Fibroblast of upper back skin (primary cell): ENCODE measurements at regions not wholly inside any gene's neighbourhood (a gene's known extent, or its start where the extent isn't known, plus 50 kb on each side); places are given as distances from the start of the nearest gene placed in this dataset.

ENCODE experiments used
- DNase-seq: peaks from one replicate; pipeline ENCODE4 v3.0.0-alpha.2; 2013

DNA sequence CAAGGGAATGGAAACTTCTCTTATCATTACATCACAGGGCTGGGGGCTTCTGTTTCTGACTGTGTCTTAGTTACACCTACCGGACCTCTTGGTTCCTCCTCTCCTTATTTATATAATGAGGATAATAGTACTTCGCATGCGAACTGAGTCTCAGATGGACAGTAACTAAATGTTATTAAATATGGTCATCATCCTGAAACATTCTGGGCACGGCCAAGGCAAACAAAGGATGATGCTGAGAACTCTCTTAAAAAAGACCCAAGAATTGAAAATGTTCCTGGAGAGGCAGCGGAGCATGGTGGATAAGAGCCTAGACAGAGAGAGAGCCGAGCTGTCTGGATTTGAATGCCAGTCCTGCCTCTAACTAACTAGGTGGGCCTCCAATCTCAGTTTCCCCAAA is 119.8 kb upstream of the SASH1 start:
- DNase-seq: no peak

DNA sequence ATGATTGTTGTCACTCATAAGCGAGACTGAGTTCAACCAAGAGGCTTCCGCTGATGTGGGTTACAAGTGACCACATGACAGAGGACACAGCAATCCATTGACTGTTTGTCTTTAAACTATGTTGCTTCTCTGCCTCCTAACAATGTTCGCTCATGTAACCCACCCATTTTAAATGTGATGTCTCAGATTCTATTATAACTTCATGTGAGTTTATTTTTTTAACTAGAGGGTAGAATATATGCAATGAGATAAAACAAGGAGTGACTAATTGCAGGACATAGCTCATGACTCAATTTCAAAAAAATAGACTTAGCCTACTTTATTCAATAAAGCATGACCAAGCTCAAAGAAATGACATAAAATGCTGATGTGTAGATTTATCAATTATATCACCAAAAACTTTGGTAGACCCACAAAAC is 119.2 kb upstream of the SASH1 start:
- peak; percentile 51 for DNase-seq

DNA sequence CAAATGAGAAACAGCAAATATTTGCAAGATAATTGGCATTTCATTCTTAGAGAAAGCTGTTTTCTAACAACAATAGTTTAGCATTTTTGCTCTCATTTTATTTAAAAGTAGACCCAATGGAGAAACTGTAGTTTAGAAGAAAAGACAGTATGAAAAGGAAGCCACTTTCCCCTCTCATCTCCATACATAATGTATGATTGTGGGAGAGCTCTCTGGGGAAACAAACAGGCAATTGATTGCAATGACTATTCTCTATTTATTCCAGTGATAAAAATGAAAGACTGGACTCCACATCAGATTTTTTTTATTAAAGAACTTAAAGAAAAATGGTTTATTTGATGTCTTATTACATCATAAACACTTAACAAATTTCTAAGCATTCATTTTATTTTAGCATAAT is 116.8 kb upstream of the SASH1 start:
- no peak for DNase-seq

DNA sequence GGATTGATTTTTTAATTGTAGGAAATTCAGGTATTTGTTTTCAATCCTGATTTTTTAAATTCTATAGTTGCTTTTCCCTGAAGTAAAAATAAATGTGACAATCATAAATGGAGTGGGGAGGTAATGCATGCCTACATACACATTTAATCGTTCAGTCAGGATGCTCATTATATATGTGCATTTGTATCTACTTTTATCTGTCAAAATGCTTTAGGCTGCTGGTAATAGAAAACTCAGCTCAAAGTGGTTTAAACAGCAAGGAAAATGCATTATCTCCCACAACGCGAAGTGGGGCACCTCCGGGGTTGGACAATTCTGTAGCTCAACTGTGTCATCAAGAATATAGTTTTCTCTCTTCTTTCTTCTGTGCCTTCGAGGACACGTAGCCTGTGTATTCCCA is 116.4 kb upstream of the SASH1 start:
- DNase-seq: no peak

DNA sequence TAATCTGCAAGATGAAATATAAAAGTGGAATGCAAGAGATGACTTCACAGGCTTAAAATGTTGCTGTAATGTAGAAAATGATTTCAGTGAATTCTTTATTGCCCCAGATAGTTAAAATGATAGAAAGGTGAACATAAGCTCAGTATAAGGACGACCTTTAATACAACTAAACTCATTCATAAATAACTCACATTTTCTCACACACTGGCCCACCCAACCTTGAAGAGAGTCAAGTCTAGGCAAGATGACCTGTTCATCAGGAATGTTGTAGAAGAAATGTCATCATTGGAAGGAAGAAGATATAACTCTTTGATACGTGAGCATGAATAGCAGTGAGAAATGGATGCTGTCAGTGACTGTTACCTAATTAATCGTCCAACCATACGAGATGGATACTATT is 111.1 kb upstream of the SASH1 start:
- DNase-seq: peak; percentile 82

DNA sequence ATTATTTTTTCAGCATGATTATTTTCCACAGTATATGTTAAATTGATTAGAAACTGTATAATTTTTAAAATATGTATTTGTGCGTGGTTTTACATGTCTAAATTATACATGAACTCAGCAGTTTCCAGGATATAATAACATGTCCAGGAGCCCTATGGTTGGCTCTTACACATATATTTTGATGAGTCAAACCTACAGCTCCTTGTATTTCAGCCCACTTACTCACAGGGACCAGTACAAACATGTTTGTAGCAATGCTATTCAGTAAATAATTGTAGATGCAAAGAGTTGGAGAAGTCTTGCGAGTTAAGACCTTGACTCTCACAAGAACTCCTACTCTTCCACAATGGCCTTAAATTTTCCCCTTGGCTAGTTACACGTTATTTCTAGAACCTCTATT is 107.2 kb upstream of the SASH1 start:
- peak; percentile 23 for DNase-seq

DNA sequence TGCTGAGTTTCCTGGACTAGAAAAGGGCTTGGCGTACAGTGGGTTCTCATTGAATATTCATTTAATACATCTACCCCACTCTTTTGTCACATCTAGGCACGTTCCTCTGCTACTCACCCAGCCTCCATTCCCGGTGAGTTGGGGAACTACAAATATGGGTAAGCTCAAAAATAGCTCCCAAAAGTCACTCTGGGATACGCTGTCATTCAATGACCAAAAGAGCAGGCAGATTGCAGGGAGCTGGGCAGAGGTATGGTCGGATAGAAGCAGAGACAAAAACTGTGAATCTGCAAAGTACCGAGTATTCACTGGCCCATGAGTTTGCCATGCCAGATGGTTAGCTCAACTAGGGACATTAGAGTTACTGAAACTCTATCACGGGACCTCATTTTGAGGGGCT is 103.9 kb upstream of the SASH1 start:
- DNase-seq: no peak

DNA sequence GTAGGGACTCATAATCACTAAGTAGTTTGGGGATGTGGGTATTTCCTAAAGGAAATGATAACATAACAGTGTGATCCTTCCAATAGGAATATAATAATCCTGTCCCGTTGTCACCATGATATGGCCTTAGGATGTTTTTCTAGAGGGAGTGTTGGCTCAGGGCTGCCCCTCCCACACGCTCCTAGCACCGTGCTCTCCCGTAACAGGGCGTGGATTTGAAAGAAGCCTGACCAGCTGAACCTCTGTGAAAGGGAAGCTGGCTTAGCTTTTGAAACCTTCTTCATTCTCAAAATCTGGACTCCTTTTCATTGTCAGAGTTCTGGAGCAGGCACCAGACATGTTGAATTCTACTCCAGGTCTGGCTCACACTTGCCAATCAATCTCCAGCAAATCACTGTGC is 103.4 kb upstream of the SASH1 start:
- no peak for DNase-seq

DNA sequence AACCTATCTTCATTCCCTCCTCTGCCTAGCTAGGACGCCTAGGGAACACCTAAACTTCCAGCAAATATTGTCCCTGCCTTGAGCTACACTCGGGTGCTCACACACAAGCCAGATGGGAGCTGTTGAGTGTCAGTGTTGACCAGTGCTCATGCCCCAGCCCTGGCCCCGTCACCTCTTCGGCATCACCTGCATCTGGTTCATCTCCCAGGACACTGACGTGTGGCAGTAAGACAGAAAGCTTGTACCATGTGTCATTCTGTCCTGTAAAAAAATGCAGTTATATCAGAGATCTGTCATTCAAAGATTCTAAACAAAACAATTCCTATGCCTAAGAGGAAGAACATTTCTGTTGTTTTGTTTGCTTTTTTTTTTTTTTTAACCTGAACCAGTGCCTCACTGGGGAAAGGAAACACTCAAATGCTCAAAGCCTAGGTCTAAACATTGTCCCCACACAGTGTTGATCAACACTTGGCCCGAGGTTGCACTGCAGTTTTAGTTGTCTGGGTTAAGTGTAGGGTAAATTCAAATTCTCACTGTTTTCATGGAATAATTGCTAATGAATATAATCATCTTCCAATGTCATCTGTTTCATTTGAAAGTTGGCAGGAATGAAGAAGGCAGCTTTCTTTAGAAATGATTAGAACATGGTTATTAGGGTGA is 102.7 kb upstream of the SASH1 start:
- DNase-seq: no peak

DNA sequence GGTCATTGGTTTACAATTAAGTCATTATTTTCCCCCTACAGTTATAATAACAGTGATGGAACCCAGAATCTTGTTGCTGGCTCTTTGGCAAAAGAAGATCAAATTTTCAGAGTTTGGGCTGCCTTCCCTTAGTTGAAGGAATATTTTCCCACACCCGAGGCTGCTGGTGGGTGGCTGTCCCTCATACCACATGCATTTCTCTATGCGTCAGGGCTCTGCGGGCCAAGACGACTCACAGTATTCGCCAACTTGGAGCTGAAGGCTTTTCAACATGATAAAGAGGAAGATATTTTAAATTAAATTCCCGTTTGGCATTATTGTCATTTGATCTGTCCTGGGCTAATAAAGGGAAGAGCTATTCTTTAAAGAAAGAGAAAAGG is 102.2 kb upstream of the SASH1 start:
- peak; percentile 58 for DNase-seq

DNA sequence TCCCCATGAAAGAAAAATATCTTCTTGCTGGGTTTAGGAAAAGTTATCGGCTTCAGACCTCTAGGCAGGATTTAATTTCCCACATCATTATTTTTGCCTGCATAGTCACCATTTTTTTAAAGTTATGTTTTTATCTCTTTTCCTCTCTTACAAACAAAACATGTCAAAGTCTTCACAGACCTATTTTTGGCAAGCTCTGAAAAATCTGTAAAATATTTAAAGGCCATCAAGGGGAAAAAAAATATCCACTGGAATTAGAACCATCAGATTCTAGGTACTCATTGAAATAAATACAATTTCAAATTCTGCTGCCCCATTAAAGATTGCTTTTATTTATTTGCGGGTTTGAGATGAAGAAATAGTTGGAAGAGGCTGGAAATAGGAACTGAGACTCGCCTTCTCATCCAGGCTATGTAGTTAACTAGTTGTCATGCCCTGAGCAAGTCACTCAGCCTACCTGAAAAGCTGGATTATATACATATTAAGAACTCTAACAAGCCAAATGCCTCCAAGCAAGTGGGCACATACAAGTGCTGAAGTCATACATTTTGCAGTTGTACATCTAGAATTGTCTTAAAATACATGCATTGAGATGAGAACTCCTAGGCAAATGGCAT is 101.7 kb upstream of the SASH1 start:
- DNase-seq: peak; percentile 19

DNA sequence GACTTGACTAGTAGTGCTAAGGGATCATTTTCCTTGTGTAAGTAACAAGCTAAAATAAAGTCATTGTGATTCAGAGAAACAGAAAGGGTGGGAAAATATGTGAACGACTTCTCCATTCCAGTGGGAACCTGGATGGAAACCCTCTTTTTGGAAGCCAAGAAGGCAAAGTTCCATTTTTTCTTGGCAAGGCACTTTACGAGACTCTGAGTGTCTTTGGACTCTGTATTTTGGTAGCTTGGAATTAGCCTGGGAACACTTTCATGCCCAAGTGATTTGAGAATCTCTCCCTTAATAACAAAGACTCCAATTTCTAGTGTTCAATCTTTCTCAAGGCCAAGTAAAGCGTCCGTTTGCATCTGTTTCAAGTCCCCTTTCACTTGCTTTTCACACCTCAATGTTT is 100.5 kb upstream of the SASH1 start:
- DNase-seq: no peak

DNA sequence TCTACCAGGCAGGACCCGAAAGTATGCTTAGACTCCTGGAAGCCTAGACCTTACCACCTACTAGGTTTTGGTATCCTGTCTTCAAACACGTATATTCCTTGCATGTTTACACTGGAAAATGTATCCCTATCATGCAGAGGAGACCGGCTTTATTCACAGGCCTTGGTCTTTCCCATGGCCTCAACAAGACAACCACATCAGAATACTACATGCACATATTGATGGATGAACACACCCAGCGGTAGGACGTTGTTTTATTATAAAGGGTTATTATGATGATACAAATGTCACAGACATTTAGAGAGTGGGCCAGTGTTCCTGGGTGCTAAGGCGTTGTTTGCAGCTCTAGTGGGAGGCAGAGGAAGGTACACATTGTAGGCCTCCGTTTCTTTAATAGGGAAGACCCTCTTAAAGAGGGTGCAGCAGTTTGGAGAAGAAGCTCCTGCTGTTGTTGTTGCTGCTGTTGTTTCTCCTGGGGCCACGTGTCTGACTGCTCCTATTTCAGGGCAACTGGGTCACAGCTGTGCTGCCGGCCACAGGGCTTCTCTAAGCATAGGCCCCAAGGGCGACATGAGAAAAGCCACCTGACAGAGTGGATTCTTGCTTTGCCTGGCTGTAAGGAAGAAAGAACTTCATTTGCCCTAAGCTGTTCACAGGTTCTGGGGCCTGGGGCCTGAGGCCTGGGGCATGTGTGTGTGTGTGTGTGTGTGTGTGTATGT is 98.3 kb upstream of the SASH1 start:
- no peak for DNase-seq

DNA sequence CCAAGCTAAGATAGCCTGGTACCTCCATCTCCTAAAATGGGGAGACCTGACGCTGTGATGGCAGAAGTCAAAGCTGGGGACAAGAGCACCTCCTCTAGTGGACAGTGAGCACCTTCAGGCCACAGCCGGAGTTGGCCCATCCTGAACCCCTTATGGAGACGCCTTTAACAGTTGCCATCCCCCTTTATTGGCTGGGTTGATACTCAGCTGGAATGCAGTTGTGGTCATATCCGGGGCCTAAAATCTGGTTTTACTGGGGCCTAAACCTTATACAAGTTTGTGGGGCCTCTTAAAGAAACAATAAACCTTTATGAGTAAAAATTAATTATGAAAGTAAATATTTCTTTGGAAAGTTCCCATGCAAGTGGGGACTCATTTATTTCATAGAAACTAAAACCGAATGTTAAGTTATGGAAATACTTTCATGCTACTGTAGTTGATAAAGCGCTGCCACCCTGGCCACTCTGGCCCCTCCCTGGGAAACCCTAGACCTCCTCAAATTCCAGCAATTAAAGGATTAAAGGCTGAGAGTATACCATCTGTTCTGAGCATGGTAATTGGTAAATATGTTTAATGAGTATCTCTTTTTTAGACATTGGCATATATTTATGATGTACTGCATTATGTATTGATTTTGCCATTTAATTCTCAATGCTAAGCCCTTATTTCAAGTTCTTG is 95.1 kb upstream of the SASH1 start:
- no peak for DNase-seq

DNA sequence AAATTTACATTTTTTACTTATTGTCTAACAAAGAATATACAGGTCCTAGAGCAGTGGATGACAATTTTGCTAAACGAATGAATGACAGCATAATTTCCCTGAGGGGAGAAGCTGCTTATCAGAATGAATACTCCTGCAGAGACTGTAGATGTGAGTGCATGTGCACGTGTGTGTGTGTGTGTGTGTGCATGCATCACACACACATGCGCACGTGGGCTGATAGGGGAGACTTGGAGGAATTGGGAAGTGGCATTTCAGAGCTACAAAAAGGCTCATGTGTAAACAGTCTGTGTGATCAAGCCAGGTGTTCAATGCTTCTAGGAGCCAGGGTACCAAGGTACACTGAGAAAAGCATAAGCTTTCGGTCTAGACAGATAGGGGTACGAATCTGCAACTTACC is 93.5 kb upstream of the SASH1 start:
- DNase-seq: no peak

DNA sequence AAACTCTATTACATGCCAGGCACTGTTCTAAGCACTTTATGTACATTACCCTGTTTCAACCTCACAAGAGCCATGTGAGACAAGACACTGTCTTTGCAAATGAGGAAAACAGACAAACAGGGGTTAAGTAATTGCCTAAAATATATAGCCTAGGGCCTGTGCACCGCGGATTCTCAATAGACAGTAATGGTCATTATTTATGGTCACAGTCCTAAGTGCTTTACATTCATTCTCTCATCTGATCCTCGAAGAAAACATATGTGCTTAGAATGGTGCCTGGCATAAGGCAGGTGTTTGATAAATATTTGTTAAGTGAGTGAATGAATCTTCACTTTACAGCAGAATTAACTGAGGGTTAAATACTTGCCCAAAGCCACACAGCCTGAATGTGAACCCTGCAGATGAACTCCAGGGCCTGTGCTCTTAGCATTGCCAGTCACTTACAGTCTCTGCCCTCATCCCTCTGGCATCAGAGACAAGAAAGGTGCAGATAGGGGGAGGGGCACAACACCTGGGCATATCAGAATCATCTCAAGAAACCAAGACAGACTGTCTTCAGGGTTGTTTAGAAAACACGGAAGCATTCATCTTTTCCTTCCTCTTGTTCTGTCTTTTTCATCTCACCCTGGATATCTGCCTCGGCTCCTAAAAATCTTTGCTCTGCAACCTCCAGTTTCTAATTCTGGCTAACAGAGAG is 92.8 kb upstream of the SASH1 start:
- DNase-seq: no peak

DNA sequence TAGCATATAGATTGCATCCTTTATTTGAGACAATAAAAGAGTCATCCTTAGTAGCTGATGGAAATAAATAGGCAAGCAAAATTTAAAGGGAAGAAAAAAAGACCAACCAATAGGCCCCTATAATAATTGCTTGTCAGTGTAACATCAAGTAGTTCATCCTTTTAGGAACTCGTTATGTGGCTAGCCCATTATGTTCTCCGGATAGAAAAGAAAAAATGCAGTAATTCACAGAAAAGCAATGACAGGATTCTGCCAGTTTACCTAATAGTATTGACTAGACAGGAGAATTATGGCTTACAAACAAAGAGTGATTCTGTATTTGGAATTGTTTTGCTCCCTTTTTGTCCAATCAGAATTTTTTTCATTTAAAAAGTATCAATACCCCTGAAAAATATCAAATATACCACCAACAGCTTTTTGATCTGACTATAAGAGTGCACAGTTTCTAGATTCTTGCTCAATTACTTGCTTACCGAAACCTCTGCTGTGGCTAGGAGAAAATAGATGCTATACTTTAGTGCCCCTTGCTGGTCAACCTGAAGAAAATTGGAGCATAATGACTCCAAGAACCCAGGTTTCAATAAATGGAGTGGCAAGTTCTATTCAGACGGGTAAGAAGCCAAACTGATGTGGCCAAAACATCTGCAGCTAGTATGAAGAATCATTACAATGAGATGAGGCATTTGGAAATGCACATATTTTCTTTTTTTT is 91.5 kb upstream of the SASH1 start:
- peak; percentile 81 for DNase-seq

DNA sequence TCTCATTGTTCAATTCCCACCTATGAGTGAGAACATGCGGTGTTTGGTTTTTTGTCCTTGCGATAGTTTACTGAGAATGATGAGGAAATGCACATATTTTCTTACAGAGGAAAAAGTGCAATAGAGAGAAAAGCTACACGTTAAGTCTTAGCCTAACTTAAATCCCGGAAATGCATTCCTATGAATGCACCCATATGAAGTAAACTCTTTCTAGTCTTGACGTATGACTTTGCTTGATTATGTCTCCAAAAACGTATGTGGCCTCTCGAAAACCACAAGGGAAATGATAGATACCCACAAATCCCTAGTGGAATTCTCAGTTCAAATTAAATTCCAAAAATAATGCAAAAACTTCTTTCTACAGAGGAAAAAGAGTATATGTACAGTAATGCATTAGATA is 90.7 kb upstream of the SASH1 start:
- DNase-seq: peak; percentile 90

DNA sequence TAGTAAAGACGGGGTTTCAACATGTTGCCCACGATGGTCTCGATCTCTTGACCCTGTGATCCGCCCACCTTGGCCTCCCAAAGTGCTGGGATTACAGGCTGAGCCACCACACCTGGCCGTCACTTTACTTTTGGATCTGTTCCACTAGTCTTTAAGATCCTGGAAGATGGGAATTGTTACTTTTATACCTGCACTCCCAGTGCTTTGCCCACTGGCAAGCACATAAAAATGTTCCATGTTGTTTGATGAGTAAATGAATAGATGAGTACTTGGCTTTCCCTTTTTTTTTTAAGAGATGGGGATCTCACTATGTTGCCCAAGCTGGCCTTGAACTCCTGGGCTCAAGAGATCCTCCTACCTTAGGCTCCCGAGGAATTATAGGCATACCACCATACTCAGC is 84.8 kb upstream of the SASH1 start:
- DNase-seq: no peak

DNA sequence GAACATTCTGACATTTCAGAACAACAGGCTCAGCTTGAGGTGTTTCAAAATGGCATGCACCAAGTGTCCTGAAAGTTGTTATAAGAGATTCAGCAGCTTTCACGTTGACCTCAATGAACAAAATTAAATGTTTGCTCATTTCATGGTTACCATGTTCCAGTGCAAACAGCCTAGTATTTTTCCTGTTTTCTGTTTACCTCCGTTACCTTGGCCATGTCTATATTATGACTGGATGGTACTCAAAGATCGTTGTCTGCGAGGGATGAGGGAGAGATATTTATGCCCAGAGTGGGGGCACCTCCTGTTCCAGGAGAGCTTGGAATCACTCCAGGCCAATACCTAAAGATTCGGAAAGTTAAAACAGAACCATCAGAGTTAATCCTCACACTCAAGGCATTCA is 83.8 kb upstream of the SASH1 start:
- DNase-seq: no peak

DNA sequence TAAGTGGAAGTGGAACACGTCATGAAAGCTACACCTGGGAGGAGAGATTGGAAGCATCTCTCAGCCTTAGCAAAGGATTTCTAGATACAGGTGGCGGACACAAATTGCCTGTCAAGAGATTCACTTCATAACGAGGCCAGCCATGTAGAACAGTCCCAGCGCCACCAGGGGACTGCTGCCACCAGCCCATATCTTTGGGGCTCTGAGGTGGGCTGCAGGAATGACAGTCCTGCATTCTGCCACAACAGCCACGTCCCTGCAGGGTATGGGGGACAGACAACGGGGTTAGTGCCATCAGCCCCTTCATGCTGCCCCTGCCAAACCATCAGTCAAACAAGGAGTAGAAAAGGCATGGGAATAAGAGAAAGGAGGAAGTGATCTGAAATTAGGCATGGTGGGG is 81.2 kb upstream of the SASH1 start:
- no peak for DNase-seq

DNA sequence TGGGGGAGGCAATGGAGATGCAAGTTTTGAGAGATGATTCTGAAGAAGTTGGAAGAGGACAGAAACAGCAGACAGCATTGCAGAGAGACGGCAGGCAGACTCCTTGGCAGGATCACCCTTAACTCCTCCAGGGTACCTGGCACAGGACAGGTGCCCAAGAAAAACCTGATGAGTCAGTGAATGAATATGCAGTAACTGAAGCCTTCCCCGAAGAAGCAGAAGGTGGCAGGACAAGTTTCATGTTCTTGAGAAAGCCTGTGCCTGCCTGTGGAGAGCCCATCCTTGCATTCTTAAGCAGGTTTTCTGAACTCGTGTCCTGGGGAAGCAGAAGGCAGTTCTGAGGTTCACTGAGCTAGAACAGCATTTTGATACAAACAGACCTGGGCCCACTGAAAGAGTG is 79.6 kb upstream of the SASH1 start:
- no peak for DNase-seq

DNA sequence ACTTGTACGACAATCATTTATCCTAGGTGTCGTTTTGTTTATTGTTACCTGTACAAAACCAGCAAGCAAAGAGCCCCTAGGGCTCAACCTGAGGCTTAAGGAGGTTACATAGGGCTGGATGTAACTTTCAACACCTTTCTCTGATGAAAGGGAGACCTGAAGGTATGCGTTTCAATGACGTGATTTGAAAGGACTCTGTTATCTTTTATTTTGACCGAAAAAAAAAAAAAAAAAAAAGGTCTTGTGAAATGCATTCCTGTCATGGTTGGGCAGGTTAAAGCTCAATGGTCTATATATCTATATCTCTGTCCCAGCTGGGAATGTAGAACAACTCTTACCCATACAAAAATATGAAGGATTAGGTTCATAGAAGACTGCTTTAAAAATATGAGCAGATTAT is 78.7 kb upstream of the SASH1 start:
- no peak for DNase-seq
